Hematopoietic multipotent progenitor cell treated with erythropoietin and hydrocortisone succinate and interleukin-3 and kit ligand, for 8 days (in vitro differentiated cells): ENCODE measurements at regions not wholly inside any gene's neighbourhood (a gene's known extent, or its start where the extent isn't known, plus 50 kb on each side); places are given as distances from the start of the nearest gene placed in this dataset.
"Not testable (repeated sequence)": the region's sequence is repeated elsewhere in the genome, so short reads cannot be mapped to it uniquely, and the experiment has no call there.

Experiments
- DNase-seq: peaks from one replicate; pipeline ENCODE4 v3.0.0-alpha.2; 2015

DNA sequence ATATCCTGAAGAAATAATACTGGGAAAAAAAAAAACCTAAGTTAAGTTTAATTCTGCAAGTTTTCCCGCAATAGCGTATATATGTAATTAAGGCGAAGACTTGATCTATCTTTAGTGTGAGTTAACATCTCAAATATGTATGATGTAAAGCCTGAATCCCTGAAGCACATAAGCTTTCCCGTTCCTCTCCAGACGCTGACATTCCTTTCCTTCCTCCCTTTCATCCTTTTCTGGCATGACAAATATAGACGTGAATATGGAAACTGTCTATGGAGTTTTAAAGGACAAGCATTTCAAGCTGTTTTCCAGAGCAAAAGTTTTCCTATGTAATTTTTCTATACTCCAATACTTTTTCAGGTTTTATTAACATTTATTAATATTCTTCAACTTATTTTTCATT is 637.0 kb downstream of the COL12A1 start:
- no peak for DNase-seq

DNA sequence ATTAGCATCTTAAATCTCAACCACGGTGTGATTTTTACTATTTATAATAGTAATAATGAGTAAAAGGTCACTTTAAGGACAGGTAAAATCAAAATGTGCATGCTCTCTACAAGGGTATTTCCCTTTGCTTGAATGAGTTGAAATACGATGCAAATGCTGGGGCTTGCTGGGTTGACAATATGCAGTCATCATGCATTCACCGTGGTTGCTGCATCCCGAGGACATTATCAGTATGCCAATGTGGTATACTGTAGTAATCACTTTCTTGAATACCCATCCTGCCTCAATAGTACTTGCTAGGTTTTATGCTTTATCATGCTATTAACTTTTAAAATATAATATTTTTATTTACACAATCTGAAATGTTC is 637.9 kb downstream of the COL12A1 start:
- not testable (repeated sequence) for DNase-seq

DNA sequence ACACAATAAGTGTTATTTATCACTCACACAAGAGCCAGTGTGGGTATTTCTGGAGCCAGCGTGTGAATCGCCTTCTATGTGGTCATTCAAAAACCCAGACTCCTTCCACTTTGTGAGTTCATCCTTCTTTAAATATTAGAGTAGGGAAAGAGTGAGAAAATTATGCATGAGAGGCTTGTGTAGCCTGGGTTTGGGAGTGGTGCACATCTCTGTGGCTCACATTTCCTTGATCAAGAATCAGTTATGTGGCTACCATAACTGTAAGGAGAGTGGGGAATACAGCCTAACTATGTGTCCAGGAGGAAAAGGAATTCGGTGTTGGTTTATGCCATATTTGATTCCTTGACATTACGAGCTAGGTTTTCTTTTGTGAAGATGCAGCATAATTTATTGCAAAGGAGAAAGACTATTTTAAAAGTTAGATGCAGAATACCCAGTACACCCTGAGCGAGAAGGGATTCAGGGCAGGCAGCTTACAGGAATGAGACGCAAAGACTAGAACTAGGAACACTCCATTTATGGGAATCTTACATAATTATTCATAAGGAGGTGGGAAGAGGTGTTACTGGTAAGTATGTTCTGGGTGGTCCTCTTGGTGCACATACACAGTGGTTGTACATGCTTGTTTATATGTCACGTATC is 638.5 kb downstream of the COL12A1 start:
- no peak for DNase-seq

DNA sequence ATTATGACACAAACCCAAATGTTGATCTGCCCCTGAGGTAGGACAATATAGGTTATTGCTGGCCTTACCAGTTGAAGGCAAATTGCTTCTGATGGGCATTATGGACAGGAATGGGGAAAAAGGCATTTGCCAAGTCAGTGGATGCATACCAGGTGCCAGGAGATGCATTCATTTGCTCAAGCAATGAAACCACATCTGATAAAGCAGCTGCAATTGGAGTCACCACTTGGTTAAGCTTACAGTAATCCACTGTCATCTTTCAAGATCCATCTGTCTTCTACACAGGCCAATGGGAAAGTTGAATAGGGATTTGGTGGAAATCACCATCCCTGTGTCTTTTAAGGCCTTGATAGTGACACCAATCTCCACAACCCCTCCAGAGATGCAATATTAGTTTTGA is 648.6 kb downstream of the COL12A1 start:
- no peak for DNase-seq

DNA sequence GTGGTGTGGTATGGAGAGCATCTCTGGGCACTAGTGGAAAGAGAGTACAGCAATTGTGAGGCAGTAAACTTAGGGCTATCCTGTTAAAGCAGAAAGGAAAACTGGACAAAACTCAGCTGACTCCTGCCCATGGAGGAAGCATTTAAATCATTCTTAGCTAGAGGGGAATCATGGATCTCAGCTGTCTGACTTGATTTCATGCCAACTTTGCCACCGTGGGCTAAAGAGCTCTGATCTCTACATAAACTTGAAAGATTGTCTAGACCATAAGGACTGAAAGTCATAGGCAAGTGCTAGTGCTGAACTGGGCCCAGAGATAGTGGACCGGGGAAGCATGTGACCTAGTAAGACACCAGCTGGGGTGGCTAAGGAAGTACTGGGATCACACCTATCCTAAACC is 651.8 kb downstream of the COL12A1 start:
- no peak for DNase-seq

DNA sequence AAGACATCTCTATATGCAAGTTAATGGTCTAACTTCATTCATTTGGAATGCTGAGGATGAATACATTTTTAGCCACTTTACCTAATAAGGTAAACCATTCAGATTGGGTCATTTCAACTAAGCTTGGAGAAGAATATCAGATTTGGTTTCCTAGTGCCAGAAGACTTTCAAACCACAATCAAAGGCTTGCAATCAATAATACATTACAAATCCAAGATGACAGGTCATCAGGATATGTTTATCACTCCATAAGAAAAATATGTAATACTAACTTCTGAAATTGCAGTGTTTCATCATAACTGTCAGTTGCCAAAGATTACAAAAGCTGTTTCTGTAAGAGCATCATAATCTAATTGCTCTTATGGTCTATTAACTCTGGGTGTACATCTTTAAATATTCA is 654.0 kb downstream of the COL12A1 start:
- DNase-seq: no peak

DNA sequence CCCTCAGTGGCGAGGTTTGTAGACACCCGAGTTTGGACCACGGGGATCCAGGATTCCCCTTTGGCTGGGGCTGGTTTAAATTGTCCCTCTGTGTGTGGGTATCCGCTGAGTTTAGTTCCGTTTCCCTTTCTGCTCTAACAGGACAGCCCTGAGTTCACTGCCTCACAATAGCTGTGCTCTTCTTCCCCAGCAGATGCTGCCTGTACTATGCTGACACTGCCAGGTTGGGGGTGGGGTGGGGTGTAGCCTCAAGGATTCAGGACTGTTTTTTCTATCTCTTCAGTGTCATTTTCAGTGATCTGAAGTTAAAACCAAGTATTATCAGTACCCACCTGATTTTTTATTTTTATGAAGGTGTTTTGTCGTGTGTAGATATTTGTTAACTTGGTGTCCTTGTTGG is 655.0 kb downstream of the COL12A1 start:
- no peak for DNase-seq

DNA sequence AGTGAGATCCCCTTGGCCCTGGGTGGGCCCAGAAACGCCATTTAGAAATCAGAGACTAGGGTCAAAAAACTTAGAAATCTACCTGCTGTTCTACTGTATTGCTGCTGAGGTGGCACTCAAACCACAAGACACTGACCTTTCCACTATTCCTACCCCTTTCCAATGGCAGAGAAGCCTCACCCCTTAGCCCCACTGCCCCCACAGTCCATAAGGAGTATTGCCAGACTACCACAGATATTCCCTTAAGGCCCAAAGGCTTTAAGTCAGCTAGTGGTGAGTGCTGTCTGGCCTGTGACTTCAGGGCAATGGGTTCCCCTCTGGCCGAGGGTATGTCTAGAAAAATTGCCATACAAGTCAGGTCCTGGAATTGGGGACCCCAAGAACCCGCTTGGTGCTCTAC is 656.1 kb downstream of the COL12A1 start:
- no peak for DNase-seq

DNA sequence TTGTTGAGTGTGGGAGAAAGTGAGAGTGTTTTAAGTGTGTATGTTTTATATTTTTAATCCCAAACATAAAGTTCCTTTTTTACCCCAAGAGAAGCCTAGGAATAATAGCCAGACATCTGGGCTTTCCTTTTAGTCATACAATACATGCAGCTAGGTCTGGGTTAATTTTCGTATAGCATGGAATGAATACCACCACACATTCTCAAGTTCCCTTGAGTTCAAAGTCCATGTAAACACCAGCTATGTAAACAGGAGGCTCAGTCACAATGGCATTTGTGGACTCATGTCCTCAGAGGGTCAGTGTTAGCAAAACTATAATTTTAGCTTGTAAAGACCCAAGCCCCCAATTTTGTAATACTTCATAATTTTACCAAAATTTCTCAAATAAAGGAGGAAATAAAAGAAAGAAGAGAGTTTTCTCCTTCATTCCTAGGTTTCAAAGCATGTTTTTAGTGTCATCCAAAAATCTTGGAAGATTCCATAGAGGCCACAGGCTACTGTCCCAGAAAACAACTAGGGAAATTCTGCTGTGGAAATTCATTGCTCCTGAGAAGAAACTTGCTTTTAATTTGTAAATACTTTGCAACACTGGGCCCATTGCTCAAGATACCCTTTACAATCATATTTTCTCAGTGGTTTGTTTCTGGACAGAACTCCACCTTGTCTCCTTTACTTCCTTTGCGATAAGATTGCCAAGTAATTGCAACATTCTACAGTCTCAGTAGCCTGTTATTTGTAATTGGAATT is 671.2 kb downstream of the COL12A1 start:
- DNase-seq: no peak

DNA sequence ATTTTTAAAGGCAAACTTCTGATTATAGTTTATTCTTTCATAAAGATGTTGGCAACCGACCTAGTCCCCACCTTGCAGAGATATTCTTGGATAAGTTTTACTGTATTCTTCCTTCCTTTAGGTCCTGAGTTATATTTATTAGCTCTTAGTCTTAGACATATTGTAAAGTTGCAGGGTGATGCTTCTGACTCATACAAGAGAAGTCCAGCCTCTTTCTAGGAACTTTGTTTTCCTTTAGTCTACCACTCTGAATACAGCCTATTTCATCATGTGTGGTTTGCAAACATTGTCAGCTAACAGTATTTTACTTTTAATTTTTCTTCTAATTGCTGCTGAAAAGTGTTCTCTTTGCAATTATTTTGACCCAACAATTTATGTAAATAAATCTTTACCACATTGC is 686.7 kb downstream of the COL12A1 start:
- no peak for DNase-seq

DNA sequence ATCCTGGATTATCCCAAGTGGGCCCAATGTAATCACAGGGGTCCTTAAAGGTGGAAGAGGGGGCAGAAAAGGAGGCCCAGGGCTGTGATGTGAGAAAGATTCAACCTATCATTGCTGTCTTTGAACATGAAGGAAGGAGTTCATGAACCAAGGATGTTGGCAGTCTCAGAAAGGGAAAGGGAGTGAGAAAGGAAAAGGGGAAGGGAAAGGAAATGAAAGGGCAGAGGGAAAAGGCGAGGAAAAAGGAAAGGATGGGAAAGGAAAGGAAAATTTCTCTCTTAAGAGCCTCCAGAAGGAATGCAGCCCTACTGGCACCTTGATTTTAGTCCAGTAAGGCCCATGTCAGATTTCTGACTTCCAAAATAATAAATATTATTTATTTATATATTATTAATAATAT is 687.8 kb downstream of the COL12A1 start:
- DNase-seq: no peak

DNA sequence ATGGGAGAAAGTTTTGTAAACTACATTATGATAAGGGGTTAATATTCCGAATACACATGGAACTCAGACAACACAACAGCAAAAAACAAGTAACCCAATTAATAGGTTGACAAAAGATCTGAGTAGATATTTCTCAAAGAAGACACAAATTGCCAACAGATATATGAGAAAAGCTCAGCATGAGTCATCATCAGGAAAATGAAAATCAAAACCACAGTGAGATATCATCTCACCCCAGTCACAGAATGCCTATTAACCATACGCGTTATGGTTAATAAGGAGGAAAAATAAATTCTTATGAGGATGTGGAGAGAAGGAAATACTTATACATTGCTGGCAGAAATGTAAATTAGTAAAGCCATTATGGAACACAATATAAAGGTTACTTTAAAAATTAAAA is 695.0 kb downstream of the COL12A1 start:
- DNase-seq: no peak

DNA sequence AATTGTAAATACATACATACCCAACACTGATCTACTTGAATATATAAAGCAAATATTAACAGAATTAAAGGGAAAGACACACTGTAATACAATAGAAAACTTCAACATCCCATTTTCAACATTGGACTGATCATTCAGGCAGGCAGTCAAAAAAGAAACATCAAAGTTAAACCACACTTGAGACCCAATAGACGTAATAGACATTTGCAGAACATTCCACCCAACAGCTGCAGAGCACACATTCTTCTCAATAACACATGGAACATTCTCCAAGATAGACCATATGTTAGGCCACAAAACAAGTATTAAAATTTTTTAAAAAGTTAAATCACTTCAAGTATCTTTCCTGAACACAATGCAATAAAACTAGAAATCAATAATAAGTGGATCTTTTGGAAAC is 698.2 kb downstream of the COL12A1 start:
- DNase-seq: no peak

DNA sequence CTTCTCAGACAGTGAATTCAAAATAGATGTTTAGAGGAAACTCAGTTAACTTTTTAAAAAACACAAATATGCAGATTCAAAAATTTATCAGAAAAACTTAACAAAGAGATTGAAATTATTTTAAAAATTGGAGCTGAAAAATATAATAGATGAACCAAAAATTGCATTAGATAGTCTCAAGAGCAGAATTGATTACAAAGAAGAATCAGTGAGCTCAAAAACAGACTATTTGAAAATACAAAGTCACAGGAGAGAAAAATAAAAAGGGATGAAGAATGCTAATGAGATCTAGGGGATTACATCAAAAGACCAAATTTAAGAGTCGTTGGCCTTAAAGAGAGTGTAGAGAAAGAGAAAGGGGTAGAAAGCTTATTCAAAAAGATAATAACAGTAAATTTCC is 700.5 kb downstream of the COL12A1 start:
- no peak for DNase-seq

DNA sequence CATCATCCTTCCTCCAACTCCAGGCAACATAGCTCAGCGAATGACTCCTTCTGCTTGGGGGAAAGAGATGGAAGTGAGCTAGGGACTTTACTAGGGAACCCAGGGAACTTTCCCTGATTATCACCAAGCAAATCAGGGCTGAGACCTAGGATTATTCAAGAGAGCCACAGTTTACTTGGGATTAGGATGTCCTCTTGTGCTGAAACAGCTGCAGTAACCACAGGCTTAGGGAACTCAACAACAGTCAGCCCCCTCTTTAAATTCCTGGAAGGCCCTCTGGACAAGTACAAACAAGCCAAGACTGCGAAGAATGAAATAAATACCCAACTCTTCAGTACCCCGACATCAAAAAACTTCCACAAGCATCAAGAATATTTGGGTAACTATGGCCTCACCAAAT is 700.9 kb downstream of the COL12A1 start:
- no peak for DNase-seq

DNA sequence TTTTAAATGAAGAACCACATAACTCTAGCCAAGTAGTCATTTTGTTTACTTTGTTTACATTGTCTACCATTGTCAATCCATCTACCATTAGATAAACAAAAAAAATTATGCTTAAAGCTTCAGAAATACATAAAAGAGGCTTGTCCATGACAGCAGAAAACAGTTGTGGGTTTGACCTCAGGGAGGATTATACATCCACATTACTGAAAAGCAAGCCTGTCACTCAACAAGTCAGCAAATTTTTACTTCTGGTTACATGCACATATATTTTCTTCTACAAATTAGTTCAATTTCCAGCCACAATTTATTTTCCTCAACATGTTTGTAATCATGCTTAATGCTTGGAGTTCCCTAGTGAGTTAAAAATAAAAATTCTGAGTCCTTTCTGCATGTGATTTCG is 713.3 kb downstream of the COL12A1 start:
- DNase-seq: no peak

DNA sequence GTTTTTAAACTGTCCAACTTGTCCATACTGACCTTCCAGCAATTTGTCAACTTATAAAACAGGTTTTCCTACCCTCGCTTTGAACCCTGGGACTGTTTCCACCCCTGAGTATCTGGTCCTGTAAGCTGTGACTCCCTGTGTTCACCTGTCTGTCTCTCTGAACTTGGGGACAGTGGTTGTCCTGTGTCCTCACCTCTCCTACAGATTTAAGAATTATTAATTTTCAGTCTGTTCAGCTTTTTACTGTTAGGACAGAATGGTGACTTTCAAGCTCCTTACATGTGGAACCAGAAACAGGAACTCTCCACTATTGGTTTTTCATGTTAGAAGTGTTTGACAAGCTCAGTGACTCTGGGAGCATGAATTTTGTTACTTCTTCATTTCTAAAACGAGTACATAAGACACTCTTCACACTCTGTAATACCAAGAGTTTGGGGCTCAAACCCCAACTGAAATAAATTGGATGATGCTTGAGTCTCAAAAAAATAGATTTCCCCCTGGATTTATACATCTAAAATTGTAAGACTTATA is 713.9 kb downstream of the COL12A1 start:
- no peak for DNase-seq

DNA sequence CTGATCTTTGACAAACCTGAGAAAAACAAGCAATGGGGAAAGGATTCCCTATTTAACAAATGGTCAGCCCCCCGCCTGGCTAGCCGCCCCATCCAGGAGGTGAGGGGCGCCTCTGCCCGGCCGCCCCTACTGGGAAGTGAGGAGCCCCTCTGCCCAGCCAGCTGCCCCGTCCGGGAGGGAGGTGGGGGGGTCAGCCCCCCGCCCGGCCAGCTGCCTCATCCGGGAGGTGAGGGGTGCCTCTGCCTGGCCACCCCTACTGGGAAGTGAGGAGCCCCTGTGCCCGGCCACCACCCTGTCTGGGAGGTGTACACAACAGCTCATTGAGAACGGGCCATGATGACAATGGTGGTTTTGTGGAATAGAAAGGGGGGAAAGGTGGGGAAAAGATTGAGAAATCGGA is 717.1 kb downstream of the COL12A1 start:
- not testable (repeated sequence) for DNase-seq

DNA sequence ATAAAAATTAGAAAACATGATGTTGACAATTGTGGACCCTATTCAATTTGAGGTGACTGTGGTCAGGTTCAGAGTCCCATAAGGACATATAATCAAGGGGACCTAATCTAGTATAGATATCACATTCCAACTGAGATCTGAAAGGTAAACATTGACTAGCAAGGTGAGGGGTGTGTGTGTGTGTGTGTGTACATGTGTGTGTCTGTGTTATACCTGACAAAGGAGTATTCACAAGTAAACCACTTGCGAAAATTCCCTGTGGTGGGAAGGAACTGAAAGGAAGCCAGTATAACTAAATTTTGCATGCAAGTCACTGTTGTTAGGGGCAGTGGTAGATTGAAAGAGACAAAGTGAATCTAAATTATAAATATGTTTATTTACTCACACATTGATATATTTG is 723.7 kb downstream of the COL12A1 start:
- no peak for DNase-seq

DNA sequence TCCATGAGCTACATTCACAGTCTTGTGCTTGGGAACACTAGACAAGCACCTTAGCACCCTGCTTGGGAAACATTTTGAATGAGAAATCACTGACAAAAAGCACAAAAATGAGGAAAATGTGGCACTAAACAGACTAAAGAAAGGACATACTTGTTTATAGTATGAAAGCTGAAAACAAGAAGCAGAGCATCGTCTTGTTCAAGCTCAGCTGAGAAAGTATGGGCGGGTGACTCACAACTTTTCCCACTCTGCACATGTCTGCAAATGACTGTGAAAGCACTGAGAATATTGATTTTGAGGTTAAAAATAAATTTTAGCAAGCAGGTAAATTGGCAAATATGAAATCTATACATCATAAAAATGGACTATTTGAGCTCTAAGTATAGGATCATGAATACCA is 725.3 kb downstream of the COL12A1 start:
- no peak for DNase-seq

DNA sequence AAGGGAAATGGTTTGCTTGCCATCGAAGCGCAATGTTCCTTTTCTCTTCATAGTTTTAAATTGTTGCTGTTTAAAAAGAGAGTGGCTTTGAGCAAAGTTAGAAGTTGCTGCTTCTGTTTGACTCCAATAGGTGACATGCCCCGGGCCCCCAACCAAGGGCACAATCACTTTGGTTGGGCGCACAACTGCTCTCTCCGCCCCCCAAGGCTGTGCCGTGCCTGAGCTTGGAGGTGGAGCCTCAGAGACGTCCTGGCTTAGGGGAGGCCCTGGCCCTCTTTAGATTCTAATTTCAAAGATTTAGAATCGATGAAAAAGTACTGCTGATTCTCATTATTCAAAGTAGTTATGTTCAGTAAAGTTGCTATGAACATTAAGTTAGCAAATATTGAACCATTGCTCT is 725.9 kb downstream of the COL12A1 start:
- no peak for DNase-seq

DNA sequence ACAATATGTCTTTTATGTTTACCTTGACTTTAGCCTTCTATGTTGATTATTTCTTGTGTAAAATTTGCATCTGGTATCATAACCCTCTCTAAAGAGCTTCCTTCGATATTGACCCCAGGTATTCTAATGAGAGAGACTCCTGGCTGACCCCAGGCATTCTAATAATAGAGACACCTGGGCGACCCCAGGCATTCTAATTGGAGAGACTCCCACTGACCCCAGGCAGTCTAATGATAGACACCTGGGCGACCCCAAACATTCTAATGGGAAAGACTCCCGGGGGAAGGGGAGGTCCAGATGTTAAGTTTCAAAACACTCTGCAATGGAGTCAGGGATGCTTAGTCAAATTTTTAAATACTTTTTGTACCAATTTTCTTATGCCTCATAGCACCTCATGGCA is 726.4 kb downstream of the COL12A1 start:
- DNase-seq: no peak

DNA sequence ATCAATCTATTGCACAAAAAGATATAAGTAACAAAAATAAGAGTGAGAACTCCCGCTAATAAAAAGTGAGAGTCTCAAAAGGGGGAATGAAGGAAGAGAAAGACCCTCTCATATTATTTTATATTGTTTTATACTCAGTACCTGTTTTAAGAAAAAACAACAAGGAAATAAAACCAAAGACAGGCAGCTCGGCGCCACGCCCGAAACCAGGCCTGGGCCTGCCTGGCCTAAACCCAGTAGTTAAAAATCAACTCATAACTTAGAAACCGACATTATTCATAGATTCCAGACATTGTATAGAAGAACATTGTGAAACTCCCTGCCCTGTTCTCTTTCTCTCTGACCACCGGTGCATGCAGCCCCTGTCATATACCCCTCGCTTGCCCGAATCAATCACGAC is 731.8 kb downstream of the COL12A1 start:
- DNase-seq: not testable (repeated sequence)

DNA sequence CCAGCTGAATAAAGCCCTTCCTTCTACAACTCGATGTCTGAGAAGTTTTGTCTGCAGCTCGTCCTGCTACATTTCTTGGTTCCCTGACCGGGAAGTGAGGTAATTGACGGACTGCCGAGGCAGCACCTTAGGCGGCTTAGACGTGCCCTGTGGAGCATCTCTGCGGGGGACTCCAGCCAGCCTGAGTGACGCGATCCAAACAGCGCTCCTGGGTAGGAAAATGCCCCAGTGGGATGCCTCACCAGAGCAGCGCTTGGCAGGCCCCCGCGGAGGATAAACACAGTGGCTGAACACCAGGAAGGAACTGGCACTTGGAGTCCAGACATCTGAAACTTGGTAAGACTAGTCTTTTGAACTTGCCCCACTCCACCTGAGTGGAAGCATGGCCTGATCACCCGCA is 737.3 kb downstream of the COL12A1 start:
- not testable (repeated sequence) for DNase-seq
